Dermis blood vessel endothelial cell (primary cell): ENCODE measurements at regions not wholly inside any gene's neighbourhood (a gene's known extent, or its start where the extent isn't known, plus 50 kb on each side); places are given as distances from the start of the nearest gene placed in this dataset.
"Not testable (repeated sequence)": the region's sequence is repeated elsewhere in the genome, so short reads cannot be mapped to it uniquely, and the experiment has no call there.

Source experiments
- DNase-seq: peaks from one replicate; pipeline ENCODE4 v3.0.0; 2010

- DNase-seq: no peak
These were observed 176.5 kb downstream of the ABCA8 start for GRCh38 chr17:68778726-68779125.

- DNase-seq: peak; percentile 45
These were observed 176.9 kb upstream of the FAM20A start for GRCh38 chr17:68777856-68778694.

- peak; percentile 88 for DNase-seq
These were observed 176.2 kb upstream of the FAM20A start for GRCh38 chr17:68777243-68777855.

GRCh38 chr17:68776451-68776850 lies 175.3 kb upstream of the FAM20A start:
- DNase-seq: no peak

GRCh38 chr17:68775969-68776368 lies 174.8 kb upstream of the FAM20A start:
- no peak for DNase-seq

GRCh38 chr17:68775318-68775717 lies 174.2 kb upstream of the FAM20A start:
- DNase-seq: peak; percentile 81

GRCh38 chr17:68771867-68772515 lies 170.8 kb upstream of the FAM20A start:
- DNase-seq: peak; percentile 87

GRCh38 chr17:68768804-68769203 lies 167.6 kb upstream of the FAM20A start:
- DNase-seq: peak; percentile 47

GRCh38 chr17:68766640-68767039 lies 165.5 kb upstream of the FAM20A start:
- no peak for DNase-seq

GRCh38 chr17:68763562-68763961 lies 162.4 kb upstream of the FAM20A start:
- no peak for DNase-seq

GRCh38 chr17:68762911-68763310 lies 161.7 kb upstream of the FAM20A start:
- no peak for DNase-seq

- DNase-seq: no peak
These were observed 158.9 kb upstream of the FAM20A start for GRCh38 chr17:68760141-68760475.

- DNase-seq: peak; percentile 95
These were observed 158.4 kb upstream of the FAM20A start for GRCh38 chr17:68759343-68760140.

- DNase-seq: no peak
These were observed 157.8 kb upstream of the FAM20A start for GRCh38 chr17:68759002-68759342.

GRCh38 chr17:68757866-68758757 lies 156.9 kb upstream of the FAM20A start:
- DNase-seq: not testable (repeated sequence)

- DNase-seq: no peak
These were observed 153.0 kb upstream of the FAM20A start for GRCh38 chr17:68753985-68754769.

GRCh38 chr17:68750208-68750562 lies 149.0 kb upstream of the FAM20A start:
- DNase-seq: no peak

- no peak for DNase-seq
These were observed 148.4 kb upstream of the FAM20A start for GRCh38 chr17:68749349-68750207.

- DNase-seq: no peak
These were observed 147.2 kb upstream of the FAM20A start for GRCh38 chr17:68748381-68748780.
